Lower lobe of right lung (tissue), 2 donors: ENCODE measurements at regions not wholly inside any gene's neighbourhood (a gene's known extent, or its start where the extent isn't known, plus 50 kb on each side); places are given as distances from the start of the nearest gene placed in this dataset.

Experiments
- ATAC-seq, 2 donors: fragments of 200-7000 bp; cut with Tn5 transposase; one replicate each; pipeline ENCODE4 v1.9.1; 2020 to 2022; ENCODE audit warnings: mild to moderate bottlenecking in 2 of 2, moderate library complexity in 2 of 2
- DNase-seq: peaks from one replicate; pipeline ENCODE4 v3.0.0-alpha.2; 2020
- H3K27ac ChIP-seq: fragments of 200-600 bp; one replicate; pipeline ENCODE4 v1.8.0; 2022
- H3K27me3 ChIP-seq: fragments of 200-600 bp; one replicate; pipeline ENCODE4 v1.8.0; 2022; ENCODE audit warnings: low read depth
- H3K36me3 ChIP-seq: fragments of 200-600 bp; one replicate; pipeline ENCODE4 v1.8.0; 2022; ENCODE audit warnings: mild to moderate bottlenecking
- H3K4me1 ChIP-seq: fragments of 200-600 bp; one replicate; pipeline ENCODE4 v1.8.0; 2022
- H3K4me3 ChIP-seq: fragments of 200-600 bp; one replicate; pipeline ENCODE4 v1.8.0; 2022; ENCODE audit warnings: mild to moderate bottlenecking
- H3K9me3 ChIP-seq: fragments of 200-600 bp; one replicate; pipeline ENCODE4 v1.8.0; 2022
- CTCF ChIP-seq: fragments of 200-600 bp; IDR thresholded peaks from one replicate; pipeline ENCODE4 v1.8.0; 2022; ENCODE audit warnings: antibody characterized with exemption, mild to moderate bottlenecking
- intact Hi-C: fragments of 100-400 bp; cut with DNase I; formaldehyde crosslinking; loops from one replicate; pipeline ENCODE4 v1.11.0; 2022
- donor health status: DM: no; HTN: yes; CAD: no; lungs with severe emphysema.

GRCh38 chr4:111847296-111848008, 297.8 kb upstream of the FAM241A start:
- Histone ChIP-seq H3K4me1 (no peaks in the 10 kb centered on the region), H3K27ac (no peak overlapping the region), H3K27me3 (no peaks in the 10 kb centered on the region), H3K4me3 (no peak overlapping the region), H3K9me3 (no peaks in the 10 kb centered on the region), H3K36me3 (no peaks in the 10 kb centered on the region)
- intact Hi-C loops = no loop called here
- no peak for TF ChIP-seq CTCF
- ATAC-seq (no peak), DNase-seq (no peak)

GRCh38 chr4:111849746-111850284, 295.4 kb upstream of the FAM241A start:
- Histone ChIP-seq H3K4me1 (no peaks in the 10 kb centered on the region), H3K36me3 (no peaks in the 10 kb centered on the region), H3K27ac (no peak overlapping the region), H3K9me3 (no peaks in the 10 kb centered on the region), H3K27me3 (no peaks in the 10 kb centered on the region), H3K4me3 (no peak overlapping the region)
- TF ChIP-seq CTCF = no peak
- ATAC-seq (no peak), DNase-seq (no peak)
- intact Hi-C loops = no loop called here

- peak in 1 of 2 donors; percentile 55 for ATAC-seq
These were observed 290.7 kb upstream of the FAM241A start for GRCh38 chr4:111854494-111855087.

GRCh38 chr4:111855308-111855707, 289.9 kb upstream of the FAM241A start:
- DNase-seq (no peak), ATAC-seq (no peak)
- Histone ChIP-seq H3K36me3 (no peaks in the 10 kb centered on the region), H3K4me3 (no peak overlapping the region), H3K27ac (no peak overlapping the region), H3K4me1 (no peaks in the 10 kb centered on the region), H3K9me3 (no peaks in the 10 kb centered on the region), H3K27me3 (no peaks in the 10 kb centered on the region)
- no peak for TF ChIP-seq CTCF
- intact Hi-C loops = no loop called here

More at GRCh38 chr4:111854494-111855087, 290.7 kb upstream of the FAM241A start:
- Histone ChIP-seq H3K27me3 (no peaks in the 10 kb centered on the region), H3K36me3 (no peaks in the 10 kb centered on the region), H3K27ac (no peak overlapping the region), H3K4me3 (no peak overlapping the region), H3K4me1 (no peaks in the 10 kb centered on the region), H3K9me3 (no peaks in the 10 kb centered on the region)
- no peak for DNase-seq
- intact Hi-C loops = no loop called here
- TF ChIP-seq CTCF = peak; percentile 48

- H3K4me1 ChIP-seq = no peaks in the 10 kb centered on the region
- no peak for DNase-seq
- H3K36me3 ChIP-seq = no peaks in the 10 kb centered on the region
- no peak overlapping the region for H3K27ac ChIP-seq
- no peaks in the 10 kb centered on the region for H3K9me3 ChIP-seq
- TF ChIP-seq CTCF = no peak
- no peaks in the 10 kb centered on the region for H3K27me3 ChIP-seq
- ATAC-seq = no peak
- no peak overlapping the region for H3K4me3 ChIP-seq
- intact Hi-C loops = no loop called here
These were observed 281.2 kb upstream of the FAM241A start for GRCh38 chr4:111864066-111864465.
